GM18867 (cell line): ENCODE measurements at regions not wholly inside any gene's neighbourhood (a gene's known extent, or its start where the extent isn't known, plus 50 kb on each side); places are given as distances from the start of the nearest gene placed in this dataset.
"Not testable (repeated sequence)": the region's sequence is repeated elsewhere in the genome, so short reads cannot be mapped to it uniquely, and the experiment has no call there.

Experiments
- ATAC-seq: cut with Tn5 transposase; IDR thresholded peaks from one replicate; pipeline ENCODE4 v1.9.1; 2021; ENCODE audit warnings: mild to moderate bottlenecking, moderate library complexity; ENCODE audit not compliant: unreplicated experiment

- no peak for ATAC-seq
Observed at GRCh38 chr7:106583706-106584690, 77.0 kb downstream of the CCDC71L start.

- no peak for ATAC-seq
Observed at GRCh38 chr7:106583100-106583499, 77.9 kb downstream of the CCDC71L start.

GRCh38 chr7:106582365-106582764 lies 78.6 kb downstream of the CCDC71L start:
- no peak for ATAC-seq

- ATAC-seq: not testable (repeated sequence)
Observed at GRCh38 chr7:106579086-106579485, 81.9 kb downstream of the CCDC71L start.

- no peak for ATAC-seq
Observed at GRCh38 chr7:106575138-106575823, 85.7 kb downstream of the CCDC71L start.

GRCh38 chr7:106573738-106574137 lies 87.2 kb downstream of the CCDC71L start:
- ATAC-seq: no peak

- ATAC-seq: no peak
Observed at GRCh38 chr7:106573125-106573663, 87.8 kb downstream of the CCDC71L start.

- ATAC-seq: no peak
Observed at GRCh38 chr7:106572394-106573124, 88.4 kb downstream of the CCDC71L start.

GRCh38 chr7:106571563-106571962 lies 89.4 kb downstream of the CCDC71L start:
- no peak for ATAC-seq

- no peak for ATAC-seq
Observed at GRCh38 chr7:106570948-106571418, 90.0 kb downstream of the CCDC71L start.

- no peak for ATAC-seq
Observed at GRCh38 chr7:106570146-106570545, 90.8 kb downstream of the CCDC71L start.

- no peak for ATAC-seq
Observed at GRCh38 chr7:106569500-106569929, 91.4 kb downstream of the CCDC71L start.

- ATAC-seq: no peak
Observed at GRCh38 chr7:106568680-106569499, 92.1 kb downstream of the CCDC71L start.

- ATAC-seq: no peak
Observed at GRCh38 chr7:106568002-106568679, 92.8 kb downstream of the CCDC71L start.

- ATAC-seq: not testable (repeated sequence)
Observed at GRCh38 chr7:106567204-106568001, 93.6 kb downstream of the CCDC71L start.

- ATAC-seq: no peak
Observed at GRCh38 chr7:106566672-106567071, 94.3 kb downstream of the CCDC71L start.

- ATAC-seq: no peak
Observed at GRCh38 chr7:106566196-106566595, 94.8 kb downstream of the CCDC71L start.

GRCh38 chr7:106565428-106565827 lies 95.5 kb downstream of the CCDC71L start:
- no peak for ATAC-seq
